H1 (cell line): ENCODE measurements at regions not wholly inside any gene's neighbourhood (a gene's known extent, or its start where the extent isn't known, plus 50 kb on each side); places are given as distances from the start of the nearest gene placed in this dataset.

ENCODE experiments used
- EGR1 ChIP-seq: IDR thresholded peaks from 2 replicates; pipeline ENCODE4 v1.6.1; 2011; ENCODE audit warnings: low read depth, low read length, borderline replicate concordance
- FOSL1 ChIP-seq: IDR thresholded peaks from 2 replicates; pipeline ENCODE4 v1.6.1; 2011; ENCODE audit warnings: mild to moderate bottlenecking, low read depth, low read length, moderate library complexity; ENCODE audit not compliant: insufficient read depth
- JUND ChIP-seq: IDR thresholded peaks from 2 replicates; pipeline ENCODE4 v1.6.1; 2011; ENCODE audit warnings: mild to moderate bottlenecking, improper control_type of control experiment, low read length
- RAD21 ChIP-seq, 2 experiments: IDR thresholded peaks in 1 of 2; conservative IDR thresholded peaks in 1 of 2; 2 replicates each; pipeline ENCODE4 v1.6.1; 2011; ENCODE audit warnings: low read depth in 2 of 2, low read length in 2 of 2, improper control_type of control experiment in 1 of 2, inconsistent platforms in 1 of 2, mild to moderate bottlenecking in 1 of 2, moderate library complexity in 1 of 2
- SIRT6 ChIP-seq: IDR thresholded peaks from one replicate; pipeline ENCODE4 v1.7.1; 2012; ENCODE audit warnings: low read length, inconsistent platforms

DNA sequence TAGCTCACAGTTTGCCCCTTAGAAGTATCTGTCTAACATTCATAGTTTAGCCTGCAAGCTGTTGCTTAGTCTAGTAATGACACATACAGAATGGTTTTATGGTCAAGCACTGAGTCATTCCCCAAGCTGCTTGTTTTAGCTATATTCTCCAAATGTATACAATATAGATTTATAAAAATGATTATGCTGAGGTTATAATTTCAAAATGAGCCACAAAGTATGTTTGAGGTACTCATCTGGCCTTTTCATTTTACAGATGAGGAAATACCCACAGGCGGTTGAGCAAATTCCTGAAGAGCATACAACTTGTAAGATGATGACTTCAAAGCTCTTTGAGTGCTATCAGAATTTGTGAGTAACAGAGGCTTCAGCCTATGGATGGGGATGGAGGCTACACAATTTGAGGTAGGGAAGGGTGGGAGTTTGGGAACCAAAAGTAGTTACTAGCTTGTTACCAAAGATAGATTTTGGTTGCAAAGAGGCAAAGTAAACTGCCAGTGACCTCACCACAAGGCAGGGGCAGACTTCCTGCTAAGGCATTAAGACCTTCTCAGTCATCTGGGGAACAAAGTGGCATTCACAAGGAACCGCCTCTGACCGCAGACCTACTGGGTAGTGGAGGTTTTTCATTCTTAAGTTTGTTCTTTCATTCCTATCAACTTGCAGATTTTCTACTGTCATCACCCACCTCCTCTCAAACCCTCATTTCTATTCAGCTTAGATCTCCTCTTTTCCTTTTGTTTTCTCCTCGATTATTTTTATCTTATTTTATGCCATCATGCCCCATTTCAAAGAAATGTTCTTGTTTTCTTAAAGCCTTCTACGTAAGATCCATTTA, 257.2 kb upstream of the NECTIN3 start (continued):
- no peak for TF ChIP-seq RAD21 (IDR thresholded peaks at IDR 0.05 in 1 of 2, conservative IDR thresholded peaks at IDR 0.05 in 1 of 2; ENCODE audit: low read depth in 2 of 2, low read length in 2 of 2)
- no peak for TF ChIP-seq SIRT6
- TF ChIP-seq EGR1, result no peak
- no peak for TF ChIP-seq JUND
- TF ChIP-seq FOSL1, result no peak
